ENCODE measurements at regions not wholly inside any gene's neighbourhood (a gene's known extent, or its start where the extent isn't known, plus 50 kb on each side); places are given as distances from the start of the nearest gene placed in this dataset.

- H3K9me2 ChIP-seq (replicated peaks; ENCODE audit: insufficient read depth, low read length): no peaks in the 10 kb centered on the region; the same call in 1 of the 2 replicates
- no peaks in the 10 kb centered on the region for H3K79me2 ChIP-seq (ENCODE audit: low read length)
- no peak overlapping the region for H3K27ac ChIP-seq (ENCODE audit: low read length)
- no peak overlapping the region for H3K4me2 ChIP-seq (ENCODE audit: low read depth, low read length, poor library complexity, severe bottlenecking)
- no peaks in the 10 kb centered on the region for H3K27me3 ChIP-seq (ENCODE audit: low read length)
- no peak for DNase-seq
- H3K9me3 ChIP-seq (ENCODE audit: low read length): no peaks in the 10 kb centered on the region
- no peaks in the 10 kb centered on the region for H4K20me1 ChIP-seq (ENCODE audit: insufficient read depth, low read depth, low read length)
- H3K36me3 ChIP-seq (ENCODE audit: insufficient read depth, low read length): no peaks in the 10 kb centered on the region
- no peak overlapping the region for H3K9ac ChIP-seq (ENCODE audit: low read length)
- H3K4me3 ChIP-seq (ENCODE audit: low read length): no peak overlapping the region
- H2AFZ ChIP-seq (ENCODE audit: low read length): no peak overlapping the region
- H3K4me1 ChIP-seq (ENCODE audit: low read length): no peaks in the 10 kb centered on the region
These were observed 139.4 kb downstream of the OSR1 start for GRCh38 chr2:19219060-19219459.

- H3K4me3 ChIP-seq (ENCODE audit: low read length): no peak overlapping the region
- H3K36me3 ChIP-seq (ENCODE audit: insufficient read depth, low read length): no peaks in the 10 kb centered on the region
- H2AFZ ChIP-seq (ENCODE audit: low read length): no peak overlapping the region
- no peaks in the 10 kb centered on the region for H3K79me2 ChIP-seq (ENCODE audit: low read length)
- no peaks in the 10 kb centered on the region for H3K4me1 ChIP-seq (ENCODE audit: low read length)
- no peak overlapping the region for H3K9ac ChIP-seq (ENCODE audit: low read length)
- no peaks in the 10 kb centered on the region for H3K27me3 ChIP-seq (ENCODE audit: low read length)
- H4K20me1 ChIP-seq (ENCODE audit: insufficient read depth, low read depth, low read length): no peaks in the 10 kb centered on the region
- no peak overlapping the region for H3K4me2 ChIP-seq (ENCODE audit: low read depth, low read length, poor library complexity, severe bottlenecking)
- no peak overlapping the region for H3K27ac ChIP-seq (ENCODE audit: low read length)
- no peak for DNase-seq
- H3K9me2 ChIP-seq (replicated peaks; ENCODE audit: insufficient read depth, low read length): no peaks in the 10 kb centered on the region; the same call in 1 of the 2 replicates
- H3K9me3 ChIP-seq (ENCODE audit: low read length): no peaks in the 10 kb centered on the region
These were observed 140.3 kb downstream of the OSR1 start for GRCh38 chr2:19218166-19218565.

DNA sequence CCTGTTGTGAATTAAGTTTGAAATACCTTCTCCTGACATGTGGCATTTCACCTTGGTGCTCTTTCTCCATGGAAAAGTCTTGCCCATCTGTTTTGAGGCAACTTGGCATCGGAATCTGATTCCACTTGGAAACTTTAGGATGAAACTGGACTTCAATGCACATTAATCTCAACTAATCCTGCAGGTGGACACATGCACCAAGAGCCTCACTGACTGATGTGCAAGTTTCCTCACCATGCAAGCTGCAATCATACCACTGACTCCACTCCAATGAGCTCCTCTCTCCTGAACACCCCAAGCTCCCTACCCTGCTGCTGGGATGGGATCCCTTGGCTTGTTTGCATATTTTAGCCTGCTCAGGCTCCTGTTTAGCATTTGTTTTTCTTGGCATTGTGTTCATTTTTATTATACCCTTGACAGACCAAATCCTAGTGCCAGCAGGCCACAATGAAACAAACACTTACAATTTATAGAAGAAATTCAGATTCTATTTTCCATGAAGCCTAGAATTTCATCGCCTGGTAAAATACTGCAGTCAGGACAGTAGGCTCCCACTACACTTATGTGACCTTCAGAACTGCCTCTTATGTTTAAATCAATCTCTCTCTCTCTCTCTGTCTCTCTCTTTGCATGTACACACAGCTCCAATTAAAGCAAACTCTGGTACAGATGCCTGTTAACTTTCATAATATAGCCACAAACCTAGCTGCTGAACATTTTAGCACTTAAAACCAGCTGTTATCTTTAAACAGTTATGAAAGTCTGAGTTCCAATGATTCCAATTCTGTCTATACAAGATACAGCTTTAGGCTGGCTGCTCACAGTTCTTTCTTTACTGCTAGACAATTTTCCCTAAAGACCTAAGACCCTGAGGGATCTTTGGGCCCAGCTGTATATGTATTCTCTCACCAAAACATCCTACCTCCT, 141.5 kb downstream of the OSR1 start:
- no peaks in the 10 kb centered on the region; the same call in 1 of the 2 replicates for H3K9me2 ChIP-seq (replicated peaks; ENCODE audit: insufficient read depth, low read length)
- no peak overlapping the region for H3K4me3 ChIP-seq (ENCODE audit: low read length)
- no peaks in the 10 kb centered on the region for H3K27me3 ChIP-seq (ENCODE audit: low read length)
- no peak overlapping the region for H3K4me2 ChIP-seq (ENCODE audit: low read depth, low read length, poor library complexity, severe bottlenecking)
- H3K36me3 ChIP-seq (ENCODE audit: insufficient read depth, low read length): no peaks in the 10 kb centered on the region
- no peak overlapping the region for H2AFZ ChIP-seq (ENCODE audit: low read length)
- H3K9me3 ChIP-seq (ENCODE audit: low read length): no peaks in the 10 kb centered on the region
- H3K27ac ChIP-seq (ENCODE audit: low read length): no peak overlapping the region
- no peak overlapping the region for H3K9ac ChIP-seq (ENCODE audit: low read length)
- no peak for DNase-seq
- no peaks in the 10 kb centered on the region for H4K20me1 ChIP-seq (ENCODE audit: insufficient read depth, low read depth, low read length)
- no peaks in the 10 kb centered on the region for H3K79me2 ChIP-seq (ENCODE audit: low read length)
- H3K4me1 ChIP-seq (ENCODE audit: low read length): no peaks in the 10 kb centered on the region

GRCh38 chr2:19216238-19216637, 142.2 kb downstream of the OSR1 start:
- no peak for DNase-seq
- H3K79me2 ChIP-seq (ENCODE audit: low read length): no peaks in the 10 kb centered on the region
- no peaks in the 10 kb centered on the region for H3K9me2 ChIP-seq (replicated peaks; ENCODE audit: insufficient read depth, low read length)
- no peak overlapping the region for H3K9ac ChIP-seq (ENCODE audit: low read length)
- H3K27me3 ChIP-seq (ENCODE audit: low read length): no peaks in the 10 kb centered on the region
- no peak overlapping the region for H3K4me2 ChIP-seq (ENCODE audit: low read depth, low read length, poor library complexity, severe bottlenecking)
- no peak overlapping the region for H2AFZ ChIP-seq (ENCODE audit: low read length)
- no peaks in the 10 kb centered on the region for H3K36me3 ChIP-seq (ENCODE audit: insufficient read depth, low read length)
- no peaks in the 10 kb centered on the region for H3K9me3 ChIP-seq (ENCODE audit: low read length)
- no peak overlapping the region for H3K27ac ChIP-seq (ENCODE audit: low read length)
- H4K20me1 ChIP-seq (ENCODE audit: insufficient read depth, low read depth, low read length): no peaks in the 10 kb centered on the region
- H3K4me1 ChIP-seq (ENCODE audit: low read length): no peaks in the 10 kb centered on the region
- H3K4me3 ChIP-seq (ENCODE audit: low read length): no peak overlapping the region

GRCh38 chr2:19214682-19215391, 143.6 kb downstream of the OSR1 start:
- Histone ChIP-seq H3K4me1 (ENCODE audit: low read length) (no peaks in the 10 kb centered on the region), H3K36me3 (ENCODE audit: insufficient read depth, low read length) (no peaks in the 10 kb centered on the region), H3K27ac (ENCODE audit: low read length) (no peak overlapping the region), H3K27me3 (ENCODE audit: low read length) (no peaks in the 10 kb centered on the region), H2AFZ (ENCODE audit: low read length) (no peak overlapping the region), H3K9me2 (replicated peaks; ENCODE audit: insufficient read depth, low read length) (no peaks in the 10 kb centered on the region), H3K9ac (ENCODE audit: low read length) (no peak overlapping the region), H3K79me2 (ENCODE audit: low read length) (no peaks in the 10 kb centered on the region), H3K4me3 (ENCODE audit: low read length) (no peak overlapping the region), H3K4me2 (ENCODE audit: low read depth, low read length, poor library complexity, severe bottlenecking) (no peak overlapping the region), H4K20me1 (ENCODE audit: insufficient read depth, low read depth, low read length) (no peaks in the 10 kb centered on the region), H3K9me3 (ENCODE audit: low read length) (no peaks in the 10 kb centered on the region)
- DNase-seq: no peak

DNA sequence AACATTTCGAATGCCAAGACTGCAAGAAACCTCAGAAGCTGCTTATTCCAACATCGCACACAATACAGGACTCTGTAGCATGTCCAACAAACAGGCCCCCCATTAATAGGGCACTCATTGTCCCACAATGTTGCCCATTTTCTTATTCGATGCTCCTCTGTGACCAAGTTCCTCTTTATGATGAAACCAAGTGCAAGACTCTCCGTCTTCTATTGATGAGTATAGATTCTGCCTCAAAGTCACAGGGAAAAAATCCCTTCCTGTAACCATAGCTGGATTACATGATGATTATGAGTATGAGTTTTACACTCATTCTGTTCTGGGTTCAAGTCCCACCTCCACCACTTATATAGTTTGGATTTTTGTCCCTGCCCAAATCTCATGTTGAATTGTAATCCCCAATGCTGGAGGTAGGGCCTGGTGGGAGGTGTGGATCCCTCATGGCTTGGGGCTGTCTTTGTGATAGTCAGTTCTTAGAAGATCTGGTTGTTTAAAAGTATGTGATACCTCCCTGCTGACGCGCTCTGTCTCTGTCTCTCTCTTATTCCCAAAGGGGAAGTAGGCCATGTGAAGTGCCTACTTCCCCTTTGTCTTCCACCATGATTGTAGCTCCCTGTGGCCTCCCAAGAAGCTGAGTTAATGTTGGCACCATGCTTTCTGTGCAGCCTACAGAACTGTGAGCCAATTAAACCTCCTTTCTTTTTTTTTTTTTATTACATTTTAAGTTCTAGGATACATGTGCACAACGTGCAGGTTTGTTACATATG, 148.7 kb downstream of the OSR1 start:
- Histone ChIP-seq H3K9me3 (ENCODE audit: low read length) (no peaks in the 10 kb centered on the region), H3K9ac (ENCODE audit: low read length) (no peak overlapping the region)

GRCh38 chr2:19208479-19209199, 149.8 kb downstream of the OSR1 start:
- Histone ChIP-seq H3K27ac (ENCODE audit: low read length) (no peak overlapping the region), H3K9me2 (replicated peaks; ENCODE audit: insufficient read depth, low read length) (no peaks in the 10 kb centered on the region), H3K4me2 (ENCODE audit: low read depth, low read length, poor library complexity, severe bottlenecking) (no peak overlapping the region), H3K36me3 (ENCODE audit: insufficient read depth, low read length) (no peaks in the 10 kb centered on the region), H2AFZ (ENCODE audit: low read length) (no peak overlapping the region), H4K20me1 (ENCODE audit: insufficient read depth, low read depth, low read length) (no peaks in the 10 kb centered on the region), H3K79me2 (ENCODE audit: low read length) (no peaks in the 10 kb centered on the region), H3K27me3 (ENCODE audit: low read length) (no peaks in the 10 kb centered on the region), H3K4me3 (ENCODE audit: low read length) (no peak overlapping the region), H3K9ac (ENCODE audit: low read length) (no peak overlapping the region), H3K4me1 (ENCODE audit: low read length) (no peaks in the 10 kb centered on the region), H3K9me3 (ENCODE audit: low read length) (no peaks in the 10 kb centered on the region)
- peak; percentile 9 for DNase-seq

More for the DNA sequence above, 148.7 kb downstream of the OSR1 start:
- no peak overlapping the region for H2AFZ ChIP-seq (ENCODE audit: low read length)
- no peaks in the 10 kb centered on the region for H3K27me3 ChIP-seq (ENCODE audit: low read length)
- no peak overlapping the region for H3K4me2 ChIP-seq (ENCODE audit: low read depth, low read length, poor library complexity, severe bottlenecking)
- no peaks in the 10 kb centered on the region for H3K9me2 ChIP-seq (replicated peaks; ENCODE audit: insufficient read depth, low read length)
- no peaks in the 10 kb centered on the region for H3K4me1 ChIP-seq (ENCODE audit: low read length)
- H3K27ac ChIP-seq (ENCODE audit: low read length): no peak overlapping the region
- no peak overlapping the region for H3K4me3 ChIP-seq (ENCODE audit: low read length)
- no peaks in the 10 kb centered on the region for H4K20me1 ChIP-seq (ENCODE audit: insufficient read depth, low read depth, low read length)
- DNase-seq: peak; percentile 42
- H3K36me3 ChIP-seq (ENCODE audit: insufficient read depth, low read length): no peaks in the 10 kb centered on the region
- H3K79me2 ChIP-seq (ENCODE audit: low read length): no peaks in the 10 kb centered on the region

Data from Karpas-422 (cell line).